Prostate gland (tissue), 2 donors: ENCODE measurements at regions not wholly inside any gene's neighbourhood (a gene's known extent, or its start where the extent isn't known, plus 50 kb on each side); places are given as distances from the start of the nearest gene placed in this dataset.
"Not testable (repeated sequence)": the region's sequence is repeated elsewhere in the genome, so short reads cannot be mapped to it uniquely, and the experiment has no call there.

Source experiments
- POLR2A ChIP-seq: fragments of 450-650 bp; IDR thresholded peaks from one replicate; pipeline ENCODE4 v1.6.1; 2016; ENCODE audit warnings: antibody characterized with exemption, mild to moderate bottlenecking
- TF ChIP-seq, protein P1 (sequence below), 4 experiments: fragments of 200-600 bp in 2 of 4; fragments of 450-650 bp in 2 of 4; sonication (generic) in 2 of 4; IDR thresholded peaks; 1 replicate in 3 of 4; 2 replicates in 1 of 4; pipeline ENCODE4 v1.5.1; 2016 to 2019; ENCODE audit warnings: antibody characterized with exemption in 4 of 4, mild to moderate bottlenecking in 2 of 4, moderate library complexity in 2 of 4

DNA sequence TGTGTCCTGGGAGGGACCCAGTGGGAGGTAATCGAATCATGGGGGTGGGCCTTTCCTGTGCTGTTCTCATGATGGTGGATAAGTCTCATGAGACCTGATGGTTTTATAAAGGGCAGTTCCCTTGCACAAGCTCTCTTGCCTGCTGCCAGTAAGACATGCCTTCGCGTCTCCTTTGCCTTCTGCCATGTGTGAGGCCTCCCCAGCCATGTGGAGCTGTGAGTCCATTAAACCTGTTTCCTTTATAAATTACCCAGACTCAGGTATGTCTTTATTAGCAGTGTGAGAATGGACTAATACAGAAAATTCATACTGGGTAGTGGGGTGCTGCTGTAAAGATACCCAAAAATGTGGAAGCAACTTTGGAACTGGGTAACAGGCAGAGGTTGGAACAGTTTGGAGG, 300.0 kb upstream of the ZFP42 start:
- not testable (repeated sequence) for TF ChIP-seq POLR2A
- TF ChIP-seq, protein P1, sequence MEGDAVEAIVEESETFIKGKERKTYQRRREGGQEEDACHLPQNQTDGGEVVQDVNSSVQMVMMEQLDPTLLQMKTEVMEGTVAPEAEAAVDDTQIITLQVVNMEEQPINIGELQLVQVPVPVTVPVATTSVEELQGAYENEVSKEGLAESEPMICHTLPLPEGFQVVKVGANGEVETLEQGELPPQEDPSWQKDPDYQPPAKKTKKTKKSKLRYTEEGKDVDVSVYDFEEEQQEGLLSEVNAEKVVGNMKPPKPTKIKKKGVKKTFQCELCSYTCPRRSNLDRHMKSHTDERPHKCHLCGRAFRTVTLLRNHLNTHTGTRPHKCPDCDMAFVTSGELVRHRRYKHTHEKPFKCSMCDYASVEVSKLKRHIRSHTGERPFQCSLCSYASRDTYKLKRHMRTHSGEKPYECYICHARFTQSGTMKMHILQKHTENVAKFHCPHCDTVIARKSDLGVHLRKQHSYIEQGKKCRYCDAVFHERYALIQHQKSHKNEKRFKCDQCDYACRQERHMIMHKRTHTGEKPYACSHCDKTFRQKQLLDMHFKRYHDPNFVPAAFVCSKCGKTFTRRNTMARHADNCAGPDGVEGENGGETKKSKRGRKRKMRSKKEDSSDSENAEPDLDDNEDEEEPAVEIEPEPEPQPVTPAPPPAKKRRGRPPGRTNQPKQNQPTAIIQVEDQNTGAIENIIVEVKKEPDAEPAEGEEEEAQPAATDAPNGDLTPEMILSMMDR (IDR thresholded peaks at IDR 0.05) = not testable (repeated sequence)
